ENCODE measurements at regions not wholly inside any gene's neighbourhood (a gene's known extent, or its start where the extent isn't known, plus 50 kb on each side); places are given as distances from the start of the nearest gene placed in this dataset.
"Not testable (repeated sequence)": the region's sequence is repeated elsewhere in the genome, so short reads cannot be mapped to it uniquely, and the experiment has no call there.

DNA sequence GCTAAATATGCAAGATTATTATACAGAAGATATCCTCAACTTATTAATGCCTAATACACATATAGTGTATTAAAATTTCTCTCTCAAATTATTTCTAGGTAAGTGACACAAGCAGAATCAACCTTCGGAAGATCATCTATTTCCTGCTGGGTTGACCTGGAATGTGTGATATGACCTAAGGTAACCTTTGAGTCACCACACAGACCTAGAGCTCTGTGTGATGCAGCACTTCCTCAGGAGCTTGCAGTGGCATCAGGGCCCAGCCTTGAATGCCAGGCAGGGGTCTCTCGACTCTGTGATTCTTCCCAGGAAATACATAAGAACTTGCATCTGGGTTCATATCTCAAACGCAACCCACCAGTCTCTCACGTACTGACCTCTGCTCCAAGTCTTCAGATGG is 385.3 kb downstream of the RPIA start:
- DNase-seq (ENCODE audit: low spot score); intact Hi-C loops (cut with DNase I): not testable (repeated sequence)

DNA sequence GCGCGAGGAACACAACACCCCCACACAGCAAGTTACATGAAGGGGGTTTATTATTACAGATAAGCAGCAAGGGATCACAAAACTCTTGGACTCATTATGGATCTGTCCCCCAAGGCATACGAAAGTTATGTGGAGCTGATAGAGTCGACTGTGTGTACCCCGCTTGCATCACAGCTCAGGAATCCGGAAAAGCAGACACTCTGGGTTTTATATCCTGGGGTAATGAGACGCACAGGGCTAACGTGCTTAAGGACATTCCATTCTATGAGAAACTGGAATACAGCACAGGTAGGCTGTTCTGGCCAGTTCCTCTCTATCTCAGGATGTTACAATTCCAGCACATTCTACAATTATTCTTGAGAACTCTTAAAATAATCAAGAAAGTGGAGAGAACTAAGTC is 401.4 kb downstream of the RPIA start:
- DNase-seq (ENCODE audit: low spot score); intact Hi-C loops (cut with DNase I): not testable (repeated sequence)

DNA sequence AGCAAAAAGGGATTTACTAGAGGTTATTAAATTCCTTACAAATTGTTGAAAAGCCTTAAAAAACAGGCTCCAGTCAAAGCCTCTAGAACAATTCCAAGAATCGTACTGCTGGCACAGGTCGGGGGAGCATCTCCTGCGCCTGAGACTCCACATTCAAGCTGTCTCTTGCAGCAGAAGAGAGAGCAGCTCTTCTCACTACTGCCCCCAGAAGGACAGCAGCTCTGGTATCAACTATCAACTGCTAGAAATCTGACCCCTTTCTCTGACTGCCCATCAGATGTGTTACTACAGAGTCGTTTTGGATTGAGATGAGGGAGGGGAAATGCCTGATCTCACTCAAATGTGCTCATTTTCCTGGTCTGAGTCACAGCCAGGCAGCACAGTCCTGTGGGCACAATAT is 403.6 kb downstream of the RPIA start:
- DNase-seq (ENCODE audit: low spot score); intact Hi-C loops (cut with DNase I): not testable (repeated sequence)

DNA sequence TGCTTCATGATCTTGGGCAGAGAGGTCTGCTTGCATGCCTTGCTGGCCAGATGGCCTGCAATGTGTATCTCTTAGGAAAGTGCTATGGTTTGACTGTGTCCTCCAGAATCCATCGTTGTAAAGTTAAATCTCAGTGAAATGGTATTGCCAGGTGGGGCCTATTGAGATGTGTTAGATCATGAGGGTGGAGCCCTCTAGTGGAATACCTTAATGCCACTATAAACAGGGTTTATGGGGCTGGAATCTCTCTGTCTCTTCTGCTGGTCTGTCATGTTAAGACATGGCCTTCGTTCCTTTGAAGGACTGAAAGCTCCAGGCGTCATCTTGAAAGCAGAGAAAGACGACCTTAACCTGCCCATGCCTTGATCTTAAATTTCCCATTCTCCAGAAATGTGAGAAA is 411.1 kb downstream of the RPIA start:
- intact Hi-C loops (cut with DNase I); DNase-seq (ENCODE audit: low spot score): not testable (repeated sequence)

DNA sequence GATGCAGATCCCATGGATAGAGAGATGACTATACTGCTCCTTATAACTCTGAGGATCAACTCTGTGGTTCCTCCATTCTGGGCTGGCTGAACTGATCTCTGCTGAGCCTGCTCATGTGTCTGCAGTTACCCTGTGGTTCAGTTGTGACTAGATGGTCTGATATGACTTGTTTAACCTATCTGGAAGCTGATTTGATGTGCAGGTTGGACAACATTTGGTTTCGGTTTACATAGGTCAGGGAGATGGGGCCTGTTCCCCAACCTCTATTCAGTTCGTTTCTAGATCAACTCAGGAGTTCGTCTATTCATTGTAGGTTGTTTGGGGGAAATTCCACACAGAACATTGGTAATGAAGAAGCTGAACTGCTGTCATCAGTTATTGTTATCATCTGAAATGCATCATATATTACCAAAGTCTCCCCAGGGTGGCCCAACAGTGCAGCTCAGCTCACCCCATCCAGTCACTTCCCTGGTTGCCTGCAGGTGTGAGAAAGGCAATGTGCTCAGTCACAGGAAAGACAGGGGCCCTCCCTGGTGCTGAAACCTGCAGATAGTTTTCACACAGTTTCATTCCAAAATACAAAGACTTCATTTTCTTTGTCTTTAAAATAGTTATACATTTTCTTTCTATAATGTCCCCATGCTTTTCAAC is 415.0 kb downstream of the RPIA start:
- intact Hi-C loops (cut with DNase I); DNase-seq (ENCODE audit: low spot score): not testable (repeated sequence)

DNA sequence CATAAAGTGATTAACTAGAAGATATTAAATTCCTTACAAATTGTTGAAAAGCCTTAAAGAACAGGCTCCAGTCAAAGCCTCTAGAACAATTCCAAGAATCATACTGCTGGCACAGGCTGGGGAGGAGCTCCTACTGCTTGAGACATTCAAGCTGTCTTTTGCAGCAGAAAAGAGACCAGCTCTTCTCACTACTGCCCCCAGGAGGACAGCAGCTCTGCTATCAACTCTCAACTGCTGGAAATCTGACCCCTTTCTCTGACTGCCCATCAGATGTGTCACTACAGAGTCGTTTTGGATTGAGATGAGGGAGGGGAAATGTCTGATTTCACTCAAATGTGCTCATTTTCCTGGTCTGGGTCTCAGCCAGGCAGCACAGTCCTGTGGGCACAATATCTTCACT is 421.0 kb downstream of the RPIA start:
- not testable (repeated sequence) for DNase-seq (ENCODE audit: low spot score)

DNA sequence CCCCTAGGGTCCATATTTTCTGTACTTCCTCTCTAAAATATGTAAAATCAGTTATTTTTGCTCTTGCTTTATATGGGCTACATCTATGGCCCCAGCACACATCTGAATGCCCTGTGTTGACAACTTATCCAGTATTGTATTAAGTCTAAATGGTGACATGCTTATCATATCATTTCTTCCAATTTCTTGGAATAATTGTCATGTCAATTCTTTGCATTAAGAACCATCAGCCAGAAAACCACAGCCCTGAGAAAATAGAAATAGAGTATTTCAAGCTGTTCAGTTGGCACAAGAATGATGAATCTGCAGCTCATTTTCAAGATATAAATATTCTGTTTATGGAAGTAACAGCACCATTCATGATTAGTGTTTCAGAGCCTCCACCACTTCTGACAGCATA is 421.8 kb downstream of the RPIA start:
- intact Hi-C loops (cut with DNase I); DNase-seq (ENCODE audit: low spot score): not testable (repeated sequence)

More for the DNA sequence above, 421.0 kb downstream of the RPIA start:
- intact Hi-C loops (cut with DNase I): not testable (repeated sequence)

DNA sequence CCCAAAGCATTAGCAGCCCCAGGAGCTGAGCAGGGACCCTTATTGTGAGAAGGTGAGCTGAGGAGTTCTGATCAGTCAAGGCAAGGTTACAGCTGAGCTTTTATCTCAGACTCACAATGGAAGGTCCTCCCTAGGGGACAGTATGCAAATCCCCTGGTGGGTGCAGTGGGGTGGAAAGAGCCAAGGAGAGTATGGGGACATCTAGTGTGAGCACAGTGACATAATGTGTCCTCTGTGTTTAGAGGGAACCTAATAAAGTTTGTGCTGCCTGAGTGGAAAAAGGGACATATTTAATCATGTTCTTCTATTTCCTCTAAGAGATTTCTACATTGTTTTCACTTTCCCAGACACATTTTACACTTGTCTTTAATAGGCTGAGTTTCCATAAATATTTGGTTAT is 438.0 kb downstream of the RPIA start:
- intact Hi-C loops (cut with DNase I); DNase-seq (ENCODE audit: low spot score): not testable (repeated sequence)

DNA sequence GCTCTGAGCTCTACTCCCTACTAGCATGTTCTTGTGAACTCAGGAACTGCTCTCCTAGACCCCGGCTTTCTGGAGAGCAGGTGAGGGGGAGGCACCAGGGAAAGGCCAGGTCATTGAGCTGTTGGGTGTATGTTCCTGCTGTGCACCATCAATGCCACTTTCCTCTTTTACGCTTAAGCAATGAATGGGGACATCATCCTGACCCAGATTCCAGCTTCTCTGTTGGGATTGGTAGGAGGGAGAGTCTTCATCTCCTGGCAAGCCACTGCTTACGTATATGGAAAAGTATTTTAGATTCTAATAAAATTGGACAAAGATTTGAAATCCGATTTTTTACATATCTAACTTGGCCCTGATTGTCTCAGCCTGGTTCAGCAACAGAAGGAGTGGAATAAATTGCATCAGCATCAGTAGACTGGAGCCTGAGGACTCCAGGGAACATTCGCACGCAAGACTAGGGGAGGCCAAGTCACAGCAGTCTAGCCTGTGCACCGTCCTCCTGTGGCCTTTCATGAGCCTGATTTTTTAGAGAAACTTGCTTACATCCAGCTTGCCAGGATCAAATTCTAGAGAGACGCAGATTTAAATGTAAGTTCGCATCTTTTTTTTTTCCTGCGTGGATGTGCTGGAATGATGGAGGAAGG is 439.3 kb downstream of the RPIA start:
- intact Hi-C loops (cut with DNase I); DNase-seq (ENCODE audit: low spot score): not testable (repeated sequence)

DNA sequence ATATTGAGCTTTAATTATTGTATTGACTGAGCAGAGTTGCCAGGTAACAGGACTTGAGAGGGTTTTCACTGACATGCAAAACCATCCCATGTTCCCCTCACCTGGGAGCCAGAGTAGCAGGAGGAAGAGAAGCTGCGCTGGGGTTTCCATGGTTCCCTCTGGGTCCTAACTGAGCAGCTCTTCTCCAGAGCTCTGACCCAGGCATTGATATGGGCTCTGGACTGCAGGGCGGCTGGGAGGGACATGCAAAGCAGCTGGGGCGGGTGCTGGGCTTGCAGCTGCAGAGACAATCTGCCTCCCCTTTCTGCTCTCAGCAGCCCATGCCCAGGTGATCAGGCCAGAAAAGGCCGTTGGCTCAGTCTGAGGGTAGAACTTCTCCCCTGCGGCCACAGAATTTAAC is 451.5 kb downstream of the RPIA start:
- DNase-seq (ENCODE audit: low spot score); intact Hi-C loops (cut with DNase I): not testable (repeated sequence)

DNA sequence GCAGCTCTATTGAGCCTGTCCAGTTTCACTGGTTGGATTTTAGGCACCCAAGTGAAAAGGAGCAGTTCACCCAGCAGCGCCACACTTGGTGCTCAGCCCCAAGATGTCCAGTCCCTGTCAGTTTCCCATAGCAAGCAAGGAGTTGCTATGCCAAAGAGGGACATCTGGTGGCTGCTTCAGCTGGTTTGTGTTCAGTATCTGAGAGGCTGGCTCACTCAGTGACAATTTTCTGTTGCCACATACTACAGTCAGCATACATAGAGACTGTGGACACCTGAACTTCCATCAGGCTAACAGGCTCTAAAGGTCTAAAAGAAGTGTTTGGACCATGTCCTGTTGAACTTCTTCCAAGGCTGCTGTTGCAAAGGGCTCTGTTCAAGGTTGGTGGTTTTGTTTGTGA is 453.9 kb downstream of the RPIA start:
- DNase-seq (ENCODE audit: low spot score); intact Hi-C loops (cut with DNase I): not testable (repeated sequence)

DNA sequence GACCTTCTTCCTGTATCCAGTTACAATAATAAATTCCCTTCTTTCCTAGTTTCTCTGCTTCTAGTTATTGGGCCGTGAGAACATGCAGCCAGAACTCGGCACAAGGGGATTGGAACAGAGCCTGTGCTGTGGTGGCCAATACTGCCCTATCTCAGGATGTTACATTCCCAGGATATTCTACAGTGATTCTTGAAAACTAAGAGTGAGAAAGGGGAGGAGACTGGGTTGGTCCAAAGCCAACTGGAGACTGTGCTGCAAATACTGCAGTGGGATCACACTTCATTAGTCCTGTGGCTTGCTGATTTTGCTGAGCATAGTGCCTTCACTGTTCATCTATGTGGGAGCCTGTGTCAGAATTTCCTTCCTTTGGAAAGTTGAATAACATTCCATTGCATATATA is 456.8 kb downstream of the RPIA start:
- DNase-seq (ENCODE audit: low spot score); intact Hi-C loops (cut with DNase I): not testable (repeated sequence)

DNA sequence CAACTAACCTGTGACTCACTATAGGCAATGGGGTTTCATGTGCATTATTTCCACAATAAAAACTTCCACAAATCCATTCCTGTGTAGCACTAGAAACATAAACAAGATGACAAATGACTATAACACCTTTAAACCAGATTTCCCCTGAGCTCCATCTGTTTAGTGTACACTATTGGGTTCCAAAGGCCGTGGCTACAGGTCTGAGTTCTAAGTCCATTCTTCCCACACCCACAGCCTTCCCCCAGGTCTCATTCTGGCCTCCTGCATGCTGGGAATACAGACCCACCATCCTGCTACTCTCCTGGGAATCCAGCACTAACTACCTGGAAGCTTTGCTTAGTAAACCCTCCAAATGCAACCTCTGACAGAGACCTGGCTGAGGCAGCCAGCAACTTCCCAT is 460.2 kb downstream of the RPIA start:
- intact Hi-C loops (cut with DNase I): not testable (repeated sequence)

DNA sequence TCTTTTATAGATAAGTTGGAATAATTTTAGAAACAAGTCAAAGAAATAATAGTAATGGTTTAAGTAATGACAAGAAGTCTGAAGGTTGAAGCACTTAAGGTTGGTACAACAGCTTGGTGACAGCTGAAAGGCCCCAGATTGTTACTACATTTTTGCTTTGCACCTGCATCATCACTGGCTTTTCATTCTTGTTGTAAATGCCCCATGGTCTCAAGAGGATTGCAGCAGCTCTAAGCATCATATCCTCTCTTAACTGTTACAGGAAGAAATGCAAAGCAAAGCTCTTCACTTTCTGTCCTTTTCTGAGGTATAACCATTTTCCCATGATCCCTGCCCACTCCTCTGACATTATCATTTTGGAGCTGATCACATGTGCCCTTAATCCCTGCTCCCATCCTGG is 461.0 kb downstream of the RPIA start:
- DNase-seq (ENCODE audit: low spot score); intact Hi-C loops (cut with DNase I): not testable (repeated sequence)

More for the DNA sequence above, 460.2 kb downstream of the RPIA start:
- DNase-seq (ENCODE audit: low spot score): not testable (repeated sequence)

DNA sequence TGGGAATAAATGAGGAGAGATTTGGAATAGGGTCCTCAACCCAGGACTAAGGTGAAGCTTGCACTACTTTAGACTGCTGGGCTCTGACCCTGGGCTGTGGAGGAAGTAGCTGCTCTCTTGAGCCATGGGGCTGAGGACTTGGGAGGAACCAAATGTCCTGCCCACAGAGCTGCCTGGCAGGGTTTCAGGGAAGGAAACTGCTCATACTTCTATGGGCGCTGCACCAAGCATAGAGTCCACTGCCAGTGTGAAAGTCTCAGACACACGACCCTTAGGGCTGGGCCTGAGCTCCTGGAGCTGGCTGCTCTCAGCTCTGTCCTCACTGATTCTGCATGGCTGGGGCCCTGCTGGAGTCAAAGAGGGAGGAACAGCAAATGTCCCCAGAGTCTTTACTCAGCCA is 461.7 kb downstream of the RPIA start:
- DNase-seq (ENCODE audit: low spot score); intact Hi-C loops (cut with DNase I): not testable (repeated sequence)

DNA sequence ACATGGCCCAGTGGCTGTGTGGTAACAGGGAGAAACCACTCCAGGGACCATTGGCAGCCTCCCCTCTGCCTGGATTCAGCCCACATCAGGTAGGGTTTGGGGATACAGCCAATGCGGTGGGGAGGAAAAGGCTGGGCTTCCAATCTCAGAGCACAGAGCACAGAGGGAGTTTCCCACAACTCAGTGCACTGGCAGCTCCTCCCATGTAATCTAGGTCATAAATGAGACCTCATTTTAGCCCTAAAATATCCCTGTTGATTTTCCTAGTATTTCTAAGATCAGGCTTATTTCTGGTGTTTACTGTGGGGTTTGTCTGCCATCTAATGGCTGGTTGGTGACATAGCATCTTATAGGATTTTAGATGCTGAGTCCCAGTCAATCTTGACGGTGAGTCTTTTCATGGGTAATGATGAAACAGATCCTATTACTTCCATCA is 462.8 kb downstream of the RPIA start:
- intact Hi-C loops (cut with DNase I); DNase-seq (ENCODE audit: low spot score): not testable (repeated sequence)

DNA sequence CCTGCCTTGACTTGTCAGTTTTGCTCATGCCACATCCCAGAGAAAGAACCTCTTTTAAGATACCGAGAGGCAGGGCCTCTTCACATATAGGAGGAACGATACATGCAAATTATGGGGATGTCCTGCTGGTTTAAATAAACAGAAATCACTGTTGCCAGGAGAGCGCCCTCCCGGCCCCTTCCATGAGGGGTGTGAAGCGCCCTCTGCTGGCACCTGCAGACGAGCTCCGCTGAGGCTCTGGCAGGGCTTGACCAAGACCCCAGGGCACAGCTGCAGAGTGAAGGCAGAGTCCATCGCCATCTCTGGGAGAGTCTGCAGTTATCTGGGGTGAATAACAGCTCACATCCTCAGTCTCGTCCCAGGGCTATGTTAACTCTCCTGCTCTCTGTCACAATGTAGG is 468.8 kb downstream of the RPIA start:
- DNase-seq (ENCODE audit: low spot score); intact Hi-C loops (cut with DNase I): not testable (repeated sequence)

DNA sequence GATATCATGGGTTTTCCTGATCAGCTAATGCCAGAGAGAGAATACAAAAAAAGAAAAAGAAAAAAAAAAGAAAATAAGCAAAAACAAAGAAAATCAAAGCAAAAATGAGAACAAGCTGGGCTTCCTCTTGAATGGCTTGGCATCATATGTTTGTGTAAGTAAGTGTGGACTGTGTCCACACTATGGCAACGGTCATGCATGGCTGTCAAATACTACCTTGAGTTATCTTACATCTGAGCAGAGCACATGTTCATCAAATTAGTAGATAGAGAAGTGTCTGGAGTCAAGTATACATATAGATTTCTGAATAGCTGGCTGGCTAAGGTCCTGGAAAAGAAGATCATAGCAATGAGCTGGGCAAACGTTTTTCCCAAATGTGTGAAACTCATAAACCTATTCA is 470.2 kb downstream of the RPIA start:
- intact Hi-C loops (cut with DNase I); DNase-seq (ENCODE audit: low spot score): not testable (repeated sequence)

DNA sequence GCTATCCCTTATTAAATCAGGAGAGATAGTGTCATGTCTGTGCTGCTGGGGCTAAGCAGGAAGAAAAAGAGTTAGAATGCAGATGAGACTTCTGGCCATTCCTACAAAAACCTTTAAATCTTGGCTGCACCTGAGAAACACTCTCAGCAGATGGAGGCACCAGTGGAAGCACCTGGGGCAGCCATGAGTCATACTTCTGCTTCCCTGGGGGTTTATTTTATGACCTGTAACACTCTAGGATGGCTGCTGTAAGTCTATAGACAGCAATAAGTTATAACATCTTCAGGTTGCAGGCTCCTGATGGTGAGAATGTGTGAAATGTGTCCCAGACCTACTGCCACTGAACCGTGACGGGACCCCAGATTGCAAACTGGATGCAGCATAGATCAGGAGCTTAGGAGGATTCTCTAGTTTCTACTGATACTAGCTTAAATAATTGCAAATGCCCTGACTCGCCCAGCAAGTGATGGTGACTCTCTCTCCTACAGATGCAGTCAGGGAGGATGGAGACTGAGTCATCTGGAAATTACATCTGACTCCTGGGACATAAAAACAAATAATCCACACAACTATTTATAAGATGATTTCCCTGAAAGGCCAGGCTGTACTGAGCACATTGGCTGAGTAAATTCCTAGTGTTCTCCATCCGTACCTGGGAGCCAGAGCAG is 479.2 kb downstream of the RPIA start:
- DNase-seq (ENCODE audit: low spot score); intact Hi-C loops (cut with DNase I): not testable (repeated sequence)

DNA sequence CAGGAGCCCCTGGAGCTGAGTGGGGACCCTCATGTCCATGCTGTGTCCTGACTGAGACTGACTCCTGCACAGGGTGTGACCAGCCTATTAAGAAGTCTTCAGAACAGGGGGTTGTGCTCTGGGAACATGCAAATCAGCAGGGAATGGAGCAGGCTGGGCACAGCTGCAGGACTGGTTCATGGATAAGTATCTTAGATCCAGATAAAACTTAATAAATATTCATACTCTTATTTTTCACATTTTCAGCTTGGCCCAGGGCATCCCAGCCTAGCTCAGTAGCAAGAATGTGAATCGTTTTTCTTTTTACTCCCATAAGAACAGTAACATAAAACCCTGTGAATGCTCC is 479.7 kb downstream of the RPIA start:
- DNase-seq (ENCODE audit: low spot score); intact Hi-C loops (cut with DNase I): not testable (repeated sequence)

DNA sequence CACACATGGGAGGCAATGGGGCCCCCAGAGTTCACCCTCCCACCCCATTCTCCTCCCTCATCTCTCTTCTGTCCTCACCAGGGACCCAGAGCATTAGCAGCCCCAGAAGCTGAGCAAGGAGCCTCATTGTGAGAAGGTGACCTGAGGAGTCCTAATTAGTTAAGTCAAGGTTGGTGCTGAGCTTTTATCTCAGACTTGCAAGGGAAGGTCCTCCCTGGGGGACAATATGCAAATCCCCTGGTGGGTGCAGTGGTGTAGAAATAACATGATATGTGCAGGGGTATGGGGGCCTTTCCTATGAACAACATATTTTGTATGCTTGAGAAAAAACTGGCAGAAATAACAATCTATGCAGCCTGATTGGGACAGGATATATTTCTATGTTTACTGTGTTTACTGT is 485.5 kb downstream of the RPIA start:
- intact Hi-C loops (cut with DNase I); DNase-seq (ENCODE audit: low spot score): not testable (repeated sequence)
